ENCODE measurements at regions not wholly inside any gene's neighbourhood (a gene's known extent, or its start where the extent isn't known, plus 50 kb on each side); places are given as distances from the start of the nearest gene placed in this dataset.
A peak's percentile ranks its signal among the peaks of the same experiment; 100 is the strongest.
"Not testable (repeated sequence)": the region's sequence is repeated elsewhere in the genome, so short reads cannot be mapped to it uniquely, and the experiment has no call there.

GRCh38 chr15:54840621-54841398 lies 355.9 kb downstream of the RSL24D1 start:
- no peak for DNase-seq (ENCODE audit: low read depth)

- DNase-seq (ENCODE audit: low read depth) = no peak
Observed at GRCh38 chr15:54839379-54839778, 357.4 kb downstream of the RSL24D1 start.

- no peak for DNase-seq (ENCODE audit: low read depth)
Observed at GRCh38 chr15:54836052-54836795, 360.5 kb downstream of the RSL24D1 start.

GRCh38 chr15:54829821-54830220 lies 366.9 kb downstream of the RSL24D1 start:
- DNase-seq (ENCODE audit: low read depth) = no peak

GRCh38 chr15:54820811-54821210 lies 375.9 kb downstream of the RSL24D1 start:
- no peak for DNase-seq (ENCODE audit: low read depth)

- no peak for DNase-seq (ENCODE audit: low read depth)
Observed at GRCh38 chr15:54820098-54820497, 376.6 kb downstream of the RSL24D1 start.

- no peak for DNase-seq (ENCODE audit: low read depth)
Observed at GRCh38 chr15:54816401-54816800, 380.3 kb downstream of the RSL24D1 start.

GRCh38 chr15:54815556-54815955 lies 381.2 kb downstream of the RSL24D1 start:
- DNase-seq (ENCODE audit: low read depth) = no peak

- DNase-seq (ENCODE audit: low read depth) = no peak
Observed at GRCh38 chr15:54812383-54812782, 384.4 kb downstream of the RSL24D1 start.

GRCh38 chr15:54810496-54810895 lies 386.2 kb downstream of the RSL24D1 start:
- DNase-seq (ENCODE audit: low read depth) = no peak

- no peak for DNase-seq (ENCODE audit: low read depth)
Observed at GRCh38 chr15:54810031-54810430, 386.7 kb downstream of the RSL24D1 start.

GRCh38 chr15:54808321-54808720 lies 388.4 kb downstream of the RSL24D1 start:
- DNase-seq (ENCODE audit: low read depth) = no peak

GRCh38 chr15:54803987-54804386 lies 392.8 kb downstream of the RSL24D1 start:
- no peak for DNase-seq (ENCODE audit: low read depth)

- peak; percentile 3 for DNase-seq (ENCODE audit: low read depth)
Observed at GRCh38 chr15:54803134-54803808, 393.5 kb downstream of the RSL24D1 start.

GRCh38 chr15:54792526-54792925 lies 404.2 kb downstream of the RSL24D1 start:
- DNase-seq (ENCODE audit: low read depth) = no peak

GRCh38 chr15:54790693-54791092 lies 406.0 kb downstream of the RSL24D1 start:
- DNase-seq (ENCODE audit: low read depth) = no peak

GRCh38 chr15:54789376-54789775 lies 407.4 kb downstream of the RSL24D1 start:
- no peak for DNase-seq (ENCODE audit: low read depth)

GRCh38 chr15:54781220-54781619 lies 415.5 kb downstream of the RSL24D1 start:
- not testable (repeated sequence) for DNase-seq (ENCODE audit: low read depth)

GRCh38 chr15:54779271-54779670 lies 417.5 kb downstream of the RSL24D1 start:
- DNase-seq (ENCODE audit: low read depth) = no peak

GRCh38 chr15:54776410-54776809 lies 420.3 kb downstream of the RSL24D1 start:
- no peak for DNase-seq (ENCODE audit: low read depth)

- no peak for DNase-seq (ENCODE audit: low read depth)
Observed at GRCh38 chr15:54772663-54773062, 424.1 kb downstream of the RSL24D1 start.

- not testable (repeated sequence) for DNase-seq (ENCODE audit: low read depth)
Observed at GRCh38 chr15:54749461-54749860, 447.3 kb downstream of the RSL24D1 start.
